MV-4-11 (cell line): ENCODE measurements at regions not wholly inside any gene's neighbourhood (a gene's known extent, or its start where the extent isn't known, plus 50 kb on each side); places are given as distances from the start of the nearest gene placed in this dataset.

Source experiments
- DNase-seq: peaks from one replicate; lab custom pipeline; 2025; lab: John Stamatoyannopoulos, UW

GRCh38 chrX:15191830-15192229 lies 78.1 kb downstream of the ASB9 start:
- DNase-seq, result no peak

- no peak for DNase-seq
Measured at GRCh38 chrX:15188039-15188438, 81.8 kb downstream of the ASB9 start.

GRCh38 chrX:15177316-15177715 lies 92.6 kb downstream of the ASB9 start:
- no peak for DNase-seq

GRCh38 chrX:15173411-15173810 lies 96.5 kb downstream of the ASB9 start:
- DNase-seq, result no peak

GRCh38 chrX:15170927-15171326 lies 99.0 kb downstream of the ASB9 start:
- DNase-seq, result no peak

GRCh38 chrX:15167826-15168225 lies 102.1 kb downstream of the ASB9 start:
- no peak for DNase-seq

- DNase-seq, result no peak
Measured at GRCh38 chrX:15165832-15166231, 104.1 kb downstream of the ASB9 start.

- no peak for DNase-seq
Measured at GRCh38 chrX:15163131-15163530, 106.8 kb downstream of the ASB9 start.

GRCh38 chrX:15160558-15161095 lies 109.3 kb downstream of the ASB9 start:
- no peak for DNase-seq

GRCh38 chrX:15158736-15159406 lies 111.0 kb downstream of the ASB9 start:
- no peak for DNase-seq

GRCh38 chrX:15158350-15158735 lies 111.5 kb downstream of the ASB9 start:
- DNase-seq, result no peak

GRCh38 chrX:15157624-15158023 lies 112.3 kb downstream of the ASB9 start:
- no peak for DNase-seq

GRCh38 chrX:15151267-15152186 lies 118.4 kb downstream of the ASB9 start:
- no peak for DNase-seq

- DNase-seq, result peak; percentile 23
Measured at GRCh38 chrX:15150586-15150985, 119.3 kb downstream of the ASB9 start.

GRCh38 chrX:15146515-15146914 lies 123.4 kb downstream of the ASB9 start:
- no peak for DNase-seq

GRCh38 chrX:15143825-15144121 lies 126.1 kb downstream of the ASB9 start:
- DNase-seq, result no peak

- DNase-seq, result no peak
Measured at GRCh38 chrX:15143050-15143824, 126.6 kb downstream of the ASB9 start.

GRCh38 chrX:15142084-15142715 lies 127.7 kb downstream of the ASB9 start:
- peak; percentile 44 for DNase-seq

- DNase-seq, result no peak
Measured at GRCh38 chrX:15136795-15137194, 133.1 kb downstream of the ASB9 start.

GRCh38 chrX:15129412-15129811 lies 140.5 kb downstream of the ASB9 start:
- no peak for DNase-seq

- DNase-seq, result no peak
Measured at GRCh38 chrX:15128861-15129260, 141.0 kb downstream of the ASB9 start.

GRCh38 chrX:15127010-15127409 lies 142.9 kb downstream of the ASB9 start:
- no peak for DNase-seq
